ENCODE measurements at regions not wholly inside any gene's neighbourhood (a gene's known extent, or its start where the extent isn't known, plus 50 kb on each side); places are given as distances from the start of the nearest gene placed in this dataset.

DNA sequence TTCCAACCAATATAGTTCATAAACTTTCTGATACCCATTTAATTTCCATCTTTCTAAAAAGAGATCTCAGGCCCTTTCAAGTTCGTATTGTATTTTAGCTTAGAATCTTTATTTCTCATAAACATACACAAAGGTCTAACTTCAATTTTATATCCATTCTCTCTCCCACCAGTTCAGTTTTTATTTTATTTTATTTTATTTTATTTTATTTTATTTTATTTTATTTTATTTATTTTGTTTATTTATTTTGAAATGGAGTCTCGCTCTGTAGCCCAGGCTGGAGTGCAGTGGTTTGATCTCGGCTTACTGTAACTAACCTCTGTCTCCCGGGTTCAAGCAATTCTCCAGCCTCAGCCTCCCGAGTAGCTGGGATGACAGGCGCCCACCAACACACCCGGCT, 552.8 kb downstream of the SLITRK5 start:
- TF ChIP-seq POLR2A (IDR thresholded peaks at IDR 0.05) (no peak), POLR2AphosphoS5 (IDR thresholded peaks at IDR 0.05) (no peak)

Data from prostate gland (tissue), 1 donor.